WTC11 (cell line): ENCODE measurements at regions not wholly inside any gene's neighbourhood (a gene's known extent, or its start where the extent isn't known, plus 50 kb on each side); places are given as distances from the start of the nearest gene placed in this dataset.

Experiments
- ATAC-seq: fragments of 200-7000 bp; cut with Tn5 transposase; 2 replicates; pipeline ENCODE4 v1.10.0; 2021; ENCODE audit warnings: mild to moderate bottlenecking, moderate library complexity
- CTCF ChIA-PET: fragments of 300-600 bp; sonication (Branson Sonifier 250); formaldehyde crosslinking; loops from one replicate; lab custom pipeline; 2021; ENCODE audit warnings: antibody characterized with exemption; lab: Charles Lee
- POLR2A ChIA-PET: fragments of 350-600 bp; sonication (Branson Sonifier 250); formaldehyde crosslinking; loops from one replicate; lab custom pipeline; 2021; ENCODE audit warnings: antibody characterized with exemption; lab: Charles Lee
- DNase-seq: peaks from one replicate; pipeline ENCODE4 v3.0.0; 2021; ENCODE audit warnings: low spot score
- H3K27ac Mint-ChIP-seq: 2 replicates; pipeline ENCODE4 v1.8.0; 2021; ENCODE audit warnings: mixed read lengths
- H3K27me3 Mint-ChIP-seq: 2 replicates; pipeline ENCODE4 v1.8.0; 2021; ENCODE audit warnings: low read depth, mild to moderate bottlenecking, moderate library complexity, mixed read lengths
- H3K36me3 Mint-ChIP-seq: 2 replicates; pipeline ENCODE4 v1.8.0; 2021; ENCODE audit warnings: mixed read lengths
- H3K4me1 Mint-ChIP-seq: 2 replicates; pipeline ENCODE4 v1.8.0; 2022; ENCODE audit warnings: mixed read lengths
- H3K4me3 Mint-ChIP-seq: 2 replicates; pipeline ENCODE4 v1.8.0; 2021; ENCODE audit warnings: mild to moderate bottlenecking, moderate library complexity, mixed read lengths
- H3K9me3 Mint-ChIP-seq: 2 replicates; pipeline ENCODE4 v1.8.0; 2021; ENCODE audit warnings: mixed read lengths
- CREM ChIP-seq: sonication (generic); formaldehyde crosslinking; IDR thresholded peaks from 2 replicates; pipeline ENCODE4 v1.8.1; 2022; ENCODE audit warnings: mild to moderate bottlenecking, missing genetic modification reagents, moderate library complexity
- CTCF ChIP-seq: fragments of 200-600 bp; IDR thresholded peaks from 2 replicates; pipeline ENCODE4 v1.8.0; 2022; ENCODE audit warnings: antibody characterized with exemption
- MYBL2 ChIP-seq: sonication (generic); formaldehyde crosslinking; IDR thresholded peaks from 2 replicates; pipeline ENCODE4 v1.8.1; 2023; ENCODE audit warnings: mild to moderate bottlenecking, moderate library complexity, missing genetic modification reagents
- NFYB ChIP-seq: sonication (generic); formaldehyde crosslinking; conservative IDR thresholded peaks from 2 replicates; pipeline ENCODE4 v1.8.0; 2022; ENCODE audit warnings: low read depth, missing genetic modification reagents
- NR1H2 ChIP-seq: sonication (generic); formaldehyde crosslinking; IDR thresholded peaks from 2 replicates; pipeline ENCODE4 v1.9.0; 2021; ENCODE audit warnings: mild to moderate bottlenecking, moderate library complexity, missing genetic modification reagents
- NR2C2 ChIP-seq: sonication (generic); formaldehyde crosslinking; IDR thresholded peaks from 2 replicates; pipeline ENCODE4 v1.8.0; 2022; ENCODE audit warnings: mild to moderate bottlenecking, missing genetic modification reagents
- OVOL2 ChIP-seq: fragments of 250-450 bp; sonication (Bioruptor Pico); IDR thresholded peaks from 2 replicates; pipeline ENCODE4 v1.9.0; 2021; ENCODE audit warnings: mild to moderate bottlenecking, borderline replicate concordance
- SOX15 ChIP-seq: fragments of 250-450 bp; sonication (Bioruptor Pico); IDR thresholded peaks from 2 replicates; pipeline ENCODE4 v1.9.0; 2021; ENCODE audit warnings: mild to moderate bottlenecking
- SP1 ChIP-seq: sonication (generic); formaldehyde crosslinking; conservative IDR thresholded peaks from 2 replicates; pipeline ENCODE4 v1.8.1; 2022; ENCODE audit warnings: missing genetic modification reagents
- TEAD1 ChIP-seq: sonication (generic); formaldehyde crosslinking; IDR thresholded peaks from 2 replicates; pipeline ENCODE4 v1.8.0; 2022; ENCODE audit warnings: mild to moderate bottlenecking, missing genetic modification reagents
- USF2 ChIP-seq: sonication (generic); formaldehyde crosslinking; IDR thresholded peaks from 2 replicates; pipeline ENCODE4 v1.8.1; 2023; ENCODE audit warnings: mild to moderate bottlenecking, missing genetic modification reagents, moderate library complexity
- ZNF263 ChIP-seq: sonication (generic); formaldehyde crosslinking; IDR thresholded peaks from 2 replicates; pipeline ENCODE4 v1.8.1; 2022; ENCODE audit warnings: low read depth, mild to moderate bottlenecking, moderate library complexity, missing genetic modification reagents
- ZNF396 ChIP-seq: fragments of 250-450 bp; sonication (Bioruptor Pico); IDR thresholded peaks from 2 replicates; pipeline ENCODE4 v1.8.0; 2021; ENCODE audit warnings: mild to moderate bottlenecking, moderate library complexity, borderline replicate concordance
- ZNF671 ChIP-seq: fragments of 250-450 bp; sonication (Bioruptor Pico); IDR thresholded peaks from 2 replicates; pipeline ENCODE4 v1.8.0; 2021; ENCODE audit warnings: mild to moderate bottlenecking
- TF ChIP-seq, protein P1 (sequence below): fragments of 250-450 bp; sonication (Bioruptor Pico); IDR thresholded peaks from 2 replicates; pipeline ENCODE4 v2.1.2; 2022; ENCODE audit warnings: mild to moderate bottlenecking, moderate library complexity
- TF ChIP-seq, protein P2 (sequence below): sonication (generic); formaldehyde crosslinking; IDR thresholded peaks from 2 replicates; pipeline ENCODE4 v1.8.1; 2022; ENCODE audit warnings: low read depth, missing genetic modification reagents, borderline replicate concordance
- TF ChIP-seq, protein P3 (sequence below): fragments of 250-450 bp; sonication (Bioruptor Pico); IDR thresholded peaks from 2 replicates; pipeline ENCODE4 v1.9.0; 2021; ENCODE audit warnings: mild to moderate bottlenecking
- TF ChIP-seq, protein P4 (sequence below): sonication (generic); formaldehyde crosslinking; IDR thresholded peaks from 2 replicates; pipeline ENCODE4 v1.8.1; 2023; ENCODE audit warnings: mild to moderate bottlenecking, missing genetic modification reagents, moderate library complexity

- TF ChIP-seq USF2 = no peak
- TF ChIP-seq MYBL2 (CRISPR knock-in tag) = no peak
Measured at GRCh38 chr5:37938076-37938852, 98.4 kb upstream of the GDNF start (continued).

DNA sequence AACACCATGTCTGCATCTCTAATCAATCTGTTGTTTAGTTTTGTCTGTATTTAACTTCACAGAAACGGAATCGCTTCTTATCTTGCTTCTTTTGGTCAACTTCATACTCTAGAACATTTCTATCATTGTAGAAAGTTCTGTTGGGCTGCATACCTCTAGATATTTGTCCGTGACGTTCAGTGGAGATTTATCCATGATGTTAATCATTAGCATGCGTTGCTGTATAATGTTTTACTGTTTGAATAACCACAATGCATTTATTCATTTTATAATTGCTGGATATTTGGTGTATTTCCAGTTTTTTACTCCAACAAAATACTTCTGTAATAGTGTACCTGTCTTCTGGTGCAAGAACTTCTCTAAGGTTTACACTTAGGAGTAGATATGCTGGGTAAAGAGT is 96.2 kb upstream of the GDNF start:
- CTCF ChIA-PET = no interaction called here

DNA sequence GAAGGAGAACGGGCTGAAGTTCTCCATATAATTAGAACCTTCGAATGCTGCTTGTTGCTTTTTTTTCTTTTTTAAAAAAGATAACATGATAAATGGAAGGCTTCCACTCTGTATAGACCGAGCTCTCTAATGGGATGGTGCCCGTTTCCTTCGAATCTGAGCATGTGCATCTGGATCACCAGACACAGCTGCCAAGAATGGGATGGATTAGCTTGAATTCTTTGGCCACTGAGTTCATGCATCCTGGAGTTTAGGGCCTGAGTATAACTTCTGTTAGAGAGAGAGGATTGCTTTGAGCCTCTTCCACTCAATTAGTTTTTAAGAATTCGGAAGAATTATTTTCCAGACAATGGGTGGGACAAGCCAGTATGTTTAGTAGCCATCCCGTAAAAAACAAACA is 93.7 kb upstream of the GDNF start:
- ChIA-PET POLR2A (no interaction called here), CTCF (interaction anchor here (1.1 kb wide), 1 partner anchor 97 kb away, joined by 3 read pairs; no protein-coding TSS in a partner anchor)
- no peak overlapping the region for H3K4me3 Mint-ChIP-seq
- H3K27me3 Mint-ChIP-seq = peaks cover 3% of the 10 kb centered on the region
- peaks cover 14% of the 10 kb centered on the region for H3K9me3 Mint-ChIP-seq
- DNase-seq (no peak), ATAC-seq (no peak)
- H3K36me3 Mint-ChIP-seq = no peaks in the 10 kb centered on the region
- no peaks in the 10 kb centered on the region for H3K4me1 Mint-ChIP-seq
- H3K27ac Mint-ChIP-seq = no peak overlapping the region
- TF ChIP-seq NR2C2 (CRISPR knock-in tag) (no peak), SOX15 (CRISPR knock-in tag) (no peak), CREM (no peak), OVOL2 (no peak), NFYB (CRISPR knock-in tag) (no peak), TEAD1 (no peak), NR1H2 (no peak), SP1 (CRISPR knock-in tag) (no peak), MYBL2 (CRISPR knock-in tag) (no peak), ZNF263 (CRISPR knock-in tag) (no peak)
- TF ChIP-seq, protein P1, sequence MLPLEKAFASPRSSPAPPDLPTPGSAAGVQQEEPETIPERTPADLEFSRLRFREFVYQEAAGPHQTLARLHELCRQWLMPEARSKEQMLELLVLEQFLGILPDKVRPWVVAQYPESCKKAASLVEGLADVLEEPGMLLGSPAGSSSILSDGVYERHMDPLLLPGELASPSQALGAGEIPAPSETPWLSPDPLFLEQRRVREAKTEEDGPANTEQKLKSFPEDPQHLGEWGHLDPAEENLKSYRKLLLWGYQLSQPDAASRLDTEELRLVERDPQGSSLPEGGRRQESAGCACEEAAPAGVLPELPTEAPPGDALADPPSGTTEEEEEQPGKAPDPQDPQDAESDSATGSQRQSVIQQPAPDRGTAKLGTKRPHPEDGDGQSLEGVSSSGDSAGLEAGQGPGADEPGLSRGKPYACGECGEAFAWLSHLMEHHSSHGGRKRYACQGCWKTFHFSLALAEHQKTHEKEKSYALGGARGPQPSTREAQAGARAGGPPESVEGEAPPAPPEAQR (CRISPR knock-in tag) = no peak
- TF ChIP-seq, protein P2, sequence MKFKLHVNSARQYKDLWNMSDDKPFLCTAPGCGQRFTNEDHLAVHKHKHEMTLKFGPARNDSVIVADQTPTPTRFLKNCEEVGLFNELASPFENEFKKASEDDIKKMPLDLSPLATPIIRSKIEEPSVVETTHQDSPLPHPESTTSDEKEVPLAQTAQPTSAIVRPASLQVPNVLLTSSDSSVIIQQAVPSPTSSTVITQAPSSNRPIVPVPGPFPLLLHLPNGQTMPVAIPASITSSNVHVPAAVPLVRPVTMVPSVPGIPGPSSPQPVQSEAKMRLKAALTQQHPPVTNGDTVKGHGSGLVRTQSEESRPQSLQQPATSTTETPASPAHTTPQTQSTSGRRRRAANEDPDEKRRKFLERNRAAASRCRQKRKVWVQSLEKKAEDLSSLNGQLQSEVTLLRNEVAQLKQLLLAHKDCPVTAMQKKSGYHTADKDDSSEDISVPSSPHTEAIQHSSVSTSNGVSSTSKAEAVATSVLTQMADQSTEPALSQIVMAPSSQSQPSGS (CRISPR knock-in tag) = no peak
- TF ChIP-seq, protein P3, sequence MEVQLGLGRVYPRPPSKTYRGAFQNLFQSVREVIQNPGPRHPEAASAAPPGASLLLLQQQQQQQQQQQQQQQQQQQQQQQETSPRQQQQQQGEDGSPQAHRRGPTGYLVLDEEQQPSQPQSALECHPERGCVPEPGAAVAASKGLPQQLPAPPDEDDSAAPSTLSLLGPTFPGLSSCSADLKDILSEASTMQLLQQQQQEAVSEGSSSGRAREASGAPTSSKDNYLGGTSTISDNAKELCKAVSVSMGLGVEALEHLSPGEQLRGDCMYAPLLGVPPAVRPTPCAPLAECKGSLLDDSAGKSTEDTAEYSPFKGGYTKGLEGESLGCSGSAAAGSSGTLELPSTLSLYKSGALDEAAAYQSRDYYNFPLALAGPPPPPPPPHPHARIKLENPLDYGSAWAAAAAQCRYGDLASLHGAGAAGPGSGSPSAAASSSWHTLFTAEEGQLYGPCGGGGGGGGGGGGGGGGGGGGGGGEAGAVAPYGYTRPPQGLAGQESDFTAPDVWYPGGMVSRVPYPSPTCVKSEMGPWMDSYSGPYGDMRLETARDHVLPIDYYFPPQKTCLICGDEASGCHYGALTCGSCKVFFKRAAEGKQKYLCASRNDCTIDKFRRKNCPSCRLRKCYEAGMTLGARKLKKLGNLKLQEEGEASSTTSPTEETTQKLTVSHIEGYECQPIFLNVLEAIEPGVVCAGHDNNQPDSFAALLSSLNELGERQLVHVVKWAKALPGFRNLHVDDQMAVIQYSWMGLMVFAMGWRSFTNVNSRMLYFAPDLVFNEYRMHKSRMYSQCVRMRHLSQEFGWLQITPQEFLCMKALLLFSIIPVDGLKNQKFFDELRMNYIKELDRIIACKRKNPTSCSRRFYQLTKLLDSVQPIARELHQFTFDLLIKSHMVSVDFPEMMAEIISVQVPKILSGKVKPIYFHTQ (CRISPR knock-in tag) = no peak

More for the DNA sequence above, 96.2 kb upstream of the GDNF start:
- H3K27me3 Mint-ChIP-seq = no peaks in the 10 kb centered on the region; the same call in 1 of the 2 replicates
- no peaks in the 10 kb centered on the region for H3K4me1 Mint-ChIP-seq
- H3K27ac Mint-ChIP-seq = no peak overlapping the region
- POLR2A ChIA-PET = no interaction called here
- DNase-seq (no peak), ATAC-seq (no peak)
- peaks cover 20% of the 10 kb centered on the region for H3K9me3 Mint-ChIP-seq
- H3K4me3 Mint-ChIP-seq = no peak overlapping the region
- no peaks in the 10 kb centered on the region for H3K36me3 Mint-ChIP-seq
- TF ChIP-seq ZNF396 (CRISPR knock-in tag) (no peak), CTCF (no peak), ZNF671 (no peak)
- TF ChIP-seq, protein P4, sequence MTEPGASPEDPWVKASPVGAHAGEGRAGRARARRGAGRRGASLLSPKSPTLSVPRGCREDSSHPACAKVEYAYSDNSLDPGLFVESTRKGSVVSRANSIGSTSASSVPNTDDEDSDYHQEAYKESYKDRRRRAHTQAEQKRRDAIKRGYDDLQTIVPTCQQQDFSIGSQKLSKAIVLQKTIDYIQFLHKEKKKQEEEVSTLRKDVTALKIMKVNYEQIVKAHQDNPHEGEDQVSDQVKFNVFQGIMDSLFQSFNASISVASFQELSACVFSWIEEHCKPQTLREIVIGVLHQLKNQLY (CRISPR knock-in tag) = no peak
